SU-DHL-6 (cell line): ENCODE measurements at regions not wholly inside any gene's neighbourhood (a gene's known extent, or its start where the extent isn't known, plus 50 kb on each side); places are given as distances from the start of the nearest gene placed in this dataset.

Experiments
- H2AFZ ChIP-seq: fragments of 200-600 bp; sonication (generic); 2 replicates; pipeline ENCODE4 v1.6.1; 2014; ENCODE audit warnings: low read depth, mild to moderate bottlenecking, moderate library complexity, mixed read lengths, antibody characterized with exemption, low read length; ENCODE audit not compliant: severe bottlenecking
- H3F3A ChIP-seq: fragments of 200-600 bp; shearing (Covaris generic); 2 replicates; pipeline ENCODE4 v1.6.0; 2016; ENCODE audit warnings: antibody characterized with exemption, mild to moderate bottlenecking; ENCODE audit not compliant: insufficient read depth
- H3K27ac ChIP-seq: fragments of 200-600 bp; sonication (generic); 2 replicates; pipeline ENCODE4 v1.5.1; 2016; ENCODE audit warnings: low read depth, mild to moderate bottlenecking, low read length, moderate library complexity, mixed read lengths
- H3K27me3 ChIP-seq: fragments of 200-600 bp; sonication (generic), shearing (Covaris generic); 2 replicates; pipeline ENCODE4 v1.6.0; 2014; ENCODE audit warnings: mild to moderate bottlenecking, low read length
- H3K36me3 ChIP-seq: fragments of 200-600 bp; sonication (generic); 2 replicates; pipeline ENCODE4 v1.6.1; 2014; ENCODE audit warnings: mild to moderate bottlenecking, low read length, mixed read lengths
- H3K4me2 ChIP-seq: fragments of 300-600, 200-600 bp; shearing (Covaris generic), sonication (generic); 2 replicates; pipeline ENCODE4 v1.6.0; 2014; ENCODE audit warnings: low read length, low read depth, mild to moderate bottlenecking; ENCODE audit not compliant: poor library complexity, severe bottlenecking
- H3K4me3 ChIP-seq: fragments of 200-600 bp; sonication (generic); 2 replicates; pipeline ENCODE4 v1.5.1; 2014; ENCODE audit warnings: antibody characterized with exemption, low read length, mild to moderate bottlenecking, mixed read lengths; ENCODE audit not compliant: insufficient read depth, poor library complexity, severe bottlenecking
- H3K79me2 ChIP-seq: fragments of 200-600 bp; sonication (generic); 2 replicates; pipeline ENCODE4 v1.6.1; 2014; ENCODE audit warnings: mild to moderate bottlenecking, low read length, moderate library complexity; ENCODE audit not compliant: insufficient read depth
- H3K9ac ChIP-seq: fragments of 200-600 bp; sonication (generic); 2 replicates; pipeline ENCODE4 v1.7.0; 2014; ENCODE audit warnings: mild to moderate bottlenecking, low read length
- H3K9me2 ChIP-seq: fragments of 200-600 bp; sonication (generic); replicated peaks from 2 replicates; pipeline ENCODE4 v1.6.1; 2014; ENCODE audit warnings: low read length; ENCODE audit not compliant: insufficient read depth
- H3K9me3 ChIP-seq: fragments of 200-600 bp; sonication (generic); 2 replicates; pipeline ENCODE4 v1.6.1; 2014; ENCODE audit warnings: low read length, mixed read lengths; ENCODE audit not compliant: insufficient read depth
- H4K20me1 ChIP-seq: fragments of 200-600 bp; sonication (generic); 2 replicates; pipeline ENCODE4 v1.6.1; 2014; ENCODE audit warnings: low read depth, mild to moderate bottlenecking, antibody characterized with exemption, low read length, moderate library complexity, mixed read lengths
- CTCF ChIP-seq: fragments of 200-600 bp; sonication (generic); IDR thresholded peaks from one replicate; pipeline ENCODE4 v1.5.1; 2017; ENCODE audit warnings: antibody characterized with exemption, mild to moderate bottlenecking, low read length, moderate library complexity; ENCODE audit not compliant: insufficient read depth, poor library complexity, severe bottlenecking
- EZH2phosphoT487 ChIP-seq: fragments of 200-600 bp; sonication (generic), shearing (Covaris generic); conservative IDR thresholded peaks from 2 replicates; pipeline ENCODE4 v1.6.1; 2018; ENCODE audit warnings: mild to moderate bottlenecking, antibody characterized with exemption, low read length, moderate library complexity, mixed read lengths

- TF ChIP-seq CTCF (no peak), EZH2phosphoT487 (no peak)
- Histone ChIP-seq H3K79me2 (no peaks in the 10 kb centered on the region), H3K9me2 (no peaks in the 10 kb centered on the region), H3F3A (no peaks in the 10 kb centered on the region), H4K20me1 (no peaks in the 10 kb centered on the region), H3K4me3 (no peak overlapping the region), H3K27me3 (no peaks in the 10 kb centered on the region), H3K9ac (no peak overlapping the region), H2AFZ (no peak overlapping the region), H3K4me2 (no peak overlapping the region), H3K36me3 (no peaks in the 10 kb centered on the region), H3K27ac (no peak overlapping the region), H3K9me3 (no peaks in the 10 kb centered on the region)
Measured at GRCh38 chr16:64292161-64292560, 829.7 kb downstream of the CDH11 start.

- no peak overlapping the region for H3K9ac ChIP-seq
- no peaks in the 10 kb centered on the region for H3K79me2 ChIP-seq
- H3K4me2 ChIP-seq: no peak overlapping the region
- H3F3A ChIP-seq: no peaks in the 10 kb centered on the region
- H3K27ac ChIP-seq: no peak overlapping the region
- no peaks in the 10 kb centered on the region for H4K20me1 ChIP-seq
- TF ChIP-seq EZH2phosphoT487 (no peak), CTCF (no peak)
- H2AFZ ChIP-seq: no peak overlapping the region
- no peaks in the 10 kb centered on the region for H3K36me3 ChIP-seq
- H3K9me2 ChIP-seq: no peaks in the 10 kb centered on the region
- H3K4me3 ChIP-seq: no peak overlapping the region
- no peaks in the 10 kb centered on the region for H3K9me3 ChIP-seq
- H3K27me3 ChIP-seq: no peaks in the 10 kb centered on the region
Measured at GRCh38 chr16:64290461-64290860, 831.4 kb downstream of the CDH11 start.

- H3K27me3 ChIP-seq: no peaks in the 10 kb centered on the region
- no peaks in the 10 kb centered on the region for H3K79me2 ChIP-seq
- H3K9ac ChIP-seq: no peak overlapping the region
- TF ChIP-seq CTCF (no peak), EZH2phosphoT487 (no peak)
- no peaks in the 10 kb centered on the region for H3K36me3 ChIP-seq
- H4K20me1 ChIP-seq: no peaks in the 10 kb centered on the region
- H3K9me3 ChIP-seq: no peaks in the 10 kb centered on the region
- H3K27ac ChIP-seq: no peak overlapping the region
- H2AFZ ChIP-seq: no peak overlapping the region
- H3K9me2 ChIP-seq: no peaks in the 10 kb centered on the region
- no peaks in the 10 kb centered on the region for H3F3A ChIP-seq
- no peak overlapping the region for H3K4me2 ChIP-seq
- H3K4me3 ChIP-seq: no peak overlapping the region
Measured at GRCh38 chr16:64287655-64288528, 834.0 kb downstream of the CDH11 start.
